ENCODE measurements at regions not wholly inside any gene's neighbourhood (a gene's known extent, or its start where the extent isn't known, plus 50 kb on each side); places are given as distances from the start of the nearest gene placed in this dataset.

GRCh38 chr13:77994166-77994565 is 75.5 kb upstream of the EDNRB start:
- DNase-seq, result no peak

GRCh38 chr13:77991003-77991402 is 72.4 kb upstream of the EDNRB start:
- DNase-seq, result no peak

GRCh38 chr13:77989281-77989680 is 70.7 kb upstream of the EDNRB start:
- DNase-seq, result no peak

GRCh38 chr13:77988355-77988754 is 69.7 kb upstream of the EDNRB start:
- no peak for DNase-seq

GRCh38 chr13:77986713-77987112 is 68.1 kb upstream of the EDNRB start:
- DNase-seq, result no peak

GRCh38 chr13:77985866-77986636 is 67.4 kb upstream of the EDNRB start:
- no peak for DNase-seq

GRCh38 chr13:77981281-77981881 is 62.8 kb upstream of the EDNRB start:
- DNase-seq, result no peak

GRCh38 chr13:77980592-77980991 is 62.0 kb upstream of the EDNRB start:
- DNase-seq, result no peak

GRCh38 chr13:77979721-77980385 is 61.2 kb upstream of the EDNRB start:
- DNase-seq, result no peak

GRCh38 chr13:77975358-77976042 is 56.9 kb upstream of the EDNRB start:
- DNase-seq, result no peak

- DNase-seq, result no peak
These were observed 50.7 kb upstream of the EDNRB start for GRCh38 chr13:77969299-77969698.
